ENCODE measurements at regions not wholly inside any gene's neighbourhood (a gene's known extent, or its start where the extent isn't known, plus 50 kb on each side); places are given as distances from the start of the nearest gene placed in this dataset.

DNA sequence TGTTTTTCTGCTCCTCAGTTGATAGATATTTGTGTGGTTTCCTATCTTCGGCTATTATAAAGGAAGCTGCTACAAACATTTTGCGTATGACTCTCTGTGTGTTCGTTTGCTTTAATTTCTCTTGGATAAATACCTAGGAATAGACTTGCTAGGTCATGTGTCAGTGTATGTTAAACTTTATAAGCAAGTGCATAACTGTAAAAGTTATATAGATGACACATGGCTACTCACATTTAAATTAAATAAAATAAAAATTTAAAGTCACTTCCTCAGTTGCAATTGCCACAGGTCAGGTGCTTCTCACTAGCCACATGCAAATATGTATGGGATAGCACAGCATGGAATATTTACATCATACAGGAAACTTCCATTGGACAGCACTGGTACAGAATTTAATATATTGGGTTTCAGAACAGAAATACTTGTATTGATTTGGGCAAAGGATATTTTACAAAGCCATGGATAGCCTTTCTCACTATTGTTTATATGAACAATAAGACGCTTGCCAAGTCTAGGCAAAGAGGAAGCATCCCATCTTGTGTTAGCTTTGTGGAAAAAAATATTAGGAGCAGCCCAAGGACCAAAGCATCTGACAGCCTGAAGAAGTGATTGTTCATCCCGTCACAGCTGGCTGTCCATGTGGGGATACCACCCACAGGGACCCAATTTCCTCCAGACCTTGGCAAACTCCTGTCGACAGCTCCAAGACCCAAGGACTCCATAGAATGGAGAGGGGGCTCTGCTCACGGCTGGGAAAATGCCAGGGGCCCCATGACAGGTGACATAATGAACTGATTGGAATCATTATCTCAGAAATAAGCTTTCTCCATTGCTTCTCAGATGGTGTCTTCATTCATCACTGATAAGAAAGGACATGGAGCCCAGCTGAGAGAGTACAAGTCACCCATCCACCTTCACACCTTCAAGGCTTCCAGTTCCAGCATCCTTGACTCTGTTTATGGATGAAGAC is 196.7 kb downstream of the SH3BP4 start:
- Histone ChIP-seq H2AFZ (ENCODE audit: low read length) (no peak overlapping the region), H3K4me3 (replicated peaks in 1 of 4; ENCODE audit: control extremely low read depth in 1 of 4, insufficient read depth in 1 of 4, low read depth in 3 of 4, low read length in 4 of 4) (no peak overlapping the region), H3K9ac (ENCODE audit: insufficient read depth, low read length) (no peak overlapping the region), H3K4me2 (ENCODE audit: extremely low read depth, insufficient read depth, low read length) (no peak overlapping the region), H3K79me2 (ENCODE audit: control insufficient read depth, insufficient read depth, low read length) (no peaks in the 10 kb centered on the region), H4K20me1 (ENCODE audit: control insufficient read depth, extremely low read depth, insufficient read depth, low read length) (peaks cover 1% of the 10 kb centered on the region), H3K27me3 (ENCODE audit: control insufficient read depth, insufficient read depth, low read length) (peaks cover 12% of the 10 kb centered on the region), H3K27ac (ENCODE audit: insufficient read depth, low read length) (no peak overlapping the region), H3K36me3 (ENCODE audit: control insufficient read depth, insufficient read depth, low read length) (no peaks in the 10 kb centered on the region), H3K4me1 (ENCODE audit: control insufficient read depth, extremely low read depth, insufficient read depth, low read length) (no peaks in the 10 kb centered on the region), H3K9me3 (ENCODE audit: control insufficient read depth, insufficient read depth, low read depth, low read length) (no peaks in the 10 kb centered on the region)
- TF ChIP-seq, protein P1, sequence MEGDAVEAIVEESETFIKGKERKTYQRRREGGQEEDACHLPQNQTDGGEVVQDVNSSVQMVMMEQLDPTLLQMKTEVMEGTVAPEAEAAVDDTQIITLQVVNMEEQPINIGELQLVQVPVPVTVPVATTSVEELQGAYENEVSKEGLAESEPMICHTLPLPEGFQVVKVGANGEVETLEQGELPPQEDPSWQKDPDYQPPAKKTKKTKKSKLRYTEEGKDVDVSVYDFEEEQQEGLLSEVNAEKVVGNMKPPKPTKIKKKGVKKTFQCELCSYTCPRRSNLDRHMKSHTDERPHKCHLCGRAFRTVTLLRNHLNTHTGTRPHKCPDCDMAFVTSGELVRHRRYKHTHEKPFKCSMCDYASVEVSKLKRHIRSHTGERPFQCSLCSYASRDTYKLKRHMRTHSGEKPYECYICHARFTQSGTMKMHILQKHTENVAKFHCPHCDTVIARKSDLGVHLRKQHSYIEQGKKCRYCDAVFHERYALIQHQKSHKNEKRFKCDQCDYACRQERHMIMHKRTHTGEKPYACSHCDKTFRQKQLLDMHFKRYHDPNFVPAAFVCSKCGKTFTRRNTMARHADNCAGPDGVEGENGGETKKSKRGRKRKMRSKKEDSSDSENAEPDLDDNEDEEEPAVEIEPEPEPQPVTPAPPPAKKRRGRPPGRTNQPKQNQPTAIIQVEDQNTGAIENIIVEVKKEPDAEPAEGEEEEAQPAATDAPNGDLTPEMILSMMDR (conservative IDR thresholded peaks at IDR 0.05 in 1 of 2, IDR thresholded peaks at IDR 0.05 in 1 of 2; ENCODE audit: low read depth in 1 of 2, low read length in 2 of 2): no peak
- no peak for TF ChIP-seq EZH2 (IDR thresholded peaks at IDR 0.05; ENCODE audit: low read length, missing control alignments)
- DNase-seq (ENCODE audit: low read depth in 2 of 2): no peak

DNA sequence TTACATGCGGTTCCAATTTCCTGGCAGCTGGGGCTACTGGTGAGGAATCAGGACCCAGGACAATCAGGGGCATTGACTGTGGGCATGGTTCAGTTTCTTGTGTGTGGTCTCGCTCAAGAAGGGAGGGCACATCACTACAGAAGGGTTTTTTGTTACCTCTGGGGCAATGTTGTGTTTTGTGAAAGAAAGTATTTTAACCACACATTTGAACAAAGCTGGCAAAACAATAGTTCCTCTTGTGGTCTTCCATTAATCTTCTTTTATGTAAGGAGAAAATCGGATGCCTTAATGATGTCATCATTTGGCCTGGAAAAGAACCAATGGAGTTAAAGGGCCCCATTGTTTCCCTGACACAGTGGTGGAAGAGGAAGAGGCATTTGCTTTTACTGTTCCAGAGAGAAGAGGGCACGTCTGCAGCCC is 197.4 kb downstream of the SH3BP4 start:
- Histone ChIP-seq H3K4me1 (ENCODE audit: control insufficient read depth, extremely low read depth, insufficient read depth, low read length) (no peaks in the 10 kb centered on the region), H2AFZ (ENCODE audit: low read length) (no peak overlapping the region), H3K4me3 (replicated peaks in 1 of 4; ENCODE audit: control extremely low read depth in 1 of 4, insufficient read depth in 1 of 4, low read depth in 3 of 4, low read length in 4 of 4) (no peak overlapping the region), H3K36me3 (ENCODE audit: control insufficient read depth, insufficient read depth, low read length) (no peaks in the 10 kb centered on the region), H3K9me3 (ENCODE audit: control insufficient read depth, insufficient read depth, low read depth, low read length) (no peaks in the 10 kb centered on the region), H3K79me2 (ENCODE audit: control insufficient read depth, insufficient read depth, low read length) (no peaks in the 10 kb centered on the region), H3K9ac (ENCODE audit: insufficient read depth, low read length) (no peak overlapping the region), H3K27me3 (ENCODE audit: control insufficient read depth, insufficient read depth, low read length) (peaks cover 10% of the 10 kb centered on the region), H4K20me1 (ENCODE audit: control insufficient read depth, extremely low read depth, insufficient read depth, low read length) (peaks cover 1% of the 10 kb centered on the region), H3K27ac (ENCODE audit: insufficient read depth, low read length) (no peak overlapping the region), H3K4me2 (ENCODE audit: extremely low read depth, insufficient read depth, low read length) (no peak overlapping the region)
- peak in 1 of 2 donors; percentile 65 for DNase-seq (ENCODE audit: low read depth in 2 of 2)
- TF ChIP-seq, protein P1 (conservative IDR thresholded peaks at IDR 0.05 in 1 of 2, IDR thresholded peaks at IDR 0.05 in 1 of 2; ENCODE audit: low read depth in 1 of 2, low read length in 2 of 2): no peak
- no peak for TF ChIP-seq EZH2 (IDR thresholded peaks at IDR 0.05; ENCODE audit: low read length, missing control alignments)

GRCh38 chr2:235149736-235150135 is 197.9 kb downstream of the SH3BP4 start:
- peaks cover 1% of the 10 kb centered on the region for H4K20me1 ChIP-seq (ENCODE audit: control insufficient read depth, extremely low read depth, insufficient read depth, low read length)
- no peak overlapping the region for H3K4me3 ChIP-seq (replicated peaks in 1 of 4; ENCODE audit: control extremely low read depth in 1 of 4, insufficient read depth in 1 of 4, low read depth in 3 of 4, low read length in 4 of 4)
- no peak overlapping the region for H3K4me2 ChIP-seq (ENCODE audit: extremely low read depth, insufficient read depth, low read length)
- H3K79me2 ChIP-seq (ENCODE audit: control insufficient read depth, insufficient read depth, low read length): no peaks in the 10 kb centered on the region
- TF ChIP-seq EZH2 (IDR thresholded peaks at IDR 0.05; ENCODE audit: low read length, missing control alignments): no peak
- TF ChIP-seq, protein P1 (conservative IDR thresholded peaks at IDR 0.05 in 1 of 2, IDR thresholded peaks at IDR 0.05 in 1 of 2; ENCODE audit: low read depth in 1 of 2, low read length in 2 of 2): no peak
- DNase-seq (ENCODE audit: low read depth in 2 of 2): no peak
- H3K9ac ChIP-seq (ENCODE audit: insufficient read depth, low read length): no peak overlapping the region
- no peaks in the 10 kb centered on the region for H3K9me3 ChIP-seq (ENCODE audit: control insufficient read depth, insufficient read depth, low read depth, low read length)
- no peak overlapping the region for H3K27ac ChIP-seq (ENCODE audit: insufficient read depth, low read length)
- no peaks in the 10 kb centered on the region for H3K36me3 ChIP-seq (ENCODE audit: control insufficient read depth, insufficient read depth, low read length)
- peaks cover 10% of the 10 kb centered on the region for H3K27me3 ChIP-seq (ENCODE audit: control insufficient read depth, insufficient read depth, low read length)
- H2AFZ ChIP-seq (ENCODE audit: low read length): no peak overlapping the region
- no peaks in the 10 kb centered on the region for H3K4me1 ChIP-seq (ENCODE audit: control insufficient read depth, extremely low read depth, insufficient read depth, low read length)

Measured in fibroblast of lung (primary cell).